GM18907 (cell line): ENCODE measurements at regions not wholly inside any gene's neighbourhood (a gene's known extent, or its start where the extent isn't known, plus 50 kb on each side); places are given as distances from the start of the nearest gene placed in this dataset.

Experiments
- ATAC-seq: cut with Tn5 transposase; IDR thresholded peaks from one replicate; pipeline ENCODE4 v1.9.1; 2021; ENCODE audit warnings: mild to moderate bottlenecking, moderate library complexity; ENCODE audit not compliant: unreplicated experiment

- ATAC-seq: no peak
Measured at GRCh38 chr4:28723371-28723770, 1862.7 kb downstream of the STIM2 start.

GRCh38 chr4:28724239-28724638 lies 1863.6 kb downstream of the STIM2 start:
- ATAC-seq: no peak

- ATAC-seq: no peak
Measured at GRCh38 chr4:28730304-28730703, 1869.7 kb downstream of the STIM2 start.

- no peak for ATAC-seq
Measured at GRCh38 chr4:28744066-28744465, 1883.4 kb downstream of the STIM2 start.

- ATAC-seq: no peak
Measured at GRCh38 chr4:28754376-28754775, 1893.7 kb downstream of the STIM2 start.

- ATAC-seq: no peak
Measured at GRCh38 chr4:28755081-28755480, 1894.4 kb downstream of the STIM2 start.

- no peak for ATAC-seq
Measured at GRCh38 chr4:28759064-28759463, 1898.4 kb downstream of the STIM2 start.

GRCh38 chr4:28760003-28760402 lies 1899.4 kb downstream of the STIM2 start:
- no peak for ATAC-seq

- no peak for ATAC-seq
Measured at GRCh38 chr4:28772066-28772465, 1911.4 kb downstream of the STIM2 start.

- no peak for ATAC-seq
Measured at GRCh38 chr4:28772788-28773187, 1912.1 kb downstream of the STIM2 start.

GRCh38 chr4:28774344-28774743 lies 1913.7 kb downstream of the STIM2 start:
- ATAC-seq: no peak

- ATAC-seq: no peak
Measured at GRCh38 chr4:28776004-28776403, 1915.4 kb downstream of the STIM2 start.

GRCh38 chr4:28784188-28784587 lies 1923.5 kb downstream of the STIM2 start:
- ATAC-seq: no peak

GRCh38 chr4:28787947-28788346 lies 1927.3 kb downstream of the STIM2 start:
- ATAC-seq: no peak

GRCh38 chr4:28788929-28789490 lies 1928.4 kb downstream of the STIM2 start:
- no peak for ATAC-seq

GRCh38 chr4:28792917-28793597 lies 1927.1 kb upstream of the PCDH7 start:
- ATAC-seq: no peak

GRCh38 chr4:28799696-28800095 lies 1920.5 kb upstream of the PCDH7 start:
- no peak for ATAC-seq

- no peak for ATAC-seq
Measured at GRCh38 chr4:28811025-28811424, 1909.1 kb upstream of the PCDH7 start.

GRCh38 chr4:28822163-28822562 lies 1898.0 kb upstream of the PCDH7 start:
- ATAC-seq: no peak

GRCh38 chr4:28827866-28828265 lies 1892.3 kb upstream of the PCDH7 start:
- ATAC-seq: no peak

- ATAC-seq: no peak
Measured at GRCh38 chr4:28831867-28832266, 1888.3 kb upstream of the PCDH7 start.

- ATAC-seq: no peak
Measured at GRCh38 chr4:28832444-28832843, 1887.7 kb upstream of the PCDH7 start.

GRCh38 chr4:28834120-28834519 lies 1886.0 kb upstream of the PCDH7 start:
- ATAC-seq: no peak
